GM06990 (cell line): ENCODE measurements at regions not wholly inside any gene's neighbourhood (a gene's known extent, or its start where the extent isn't known, plus 50 kb on each side); places are given as distances from the start of the nearest gene placed in this dataset.

Experiments used
- DNase-seq: peaks from one replicate; pipeline ENCODE4 v3.0.0-alpha.2; 2011; ENCODE audit not compliant: insufficient read length; ENCODE audit errors: extremely low read depth
- H3K27me3 ChIP-seq: replicated peaks from 2 replicates; pipeline ENCODE4 v1.6.0; 2011; ENCODE audit warnings: low read length; ENCODE audit not compliant: control insufficient read depth, insufficient read depth
- H3K36me3 ChIP-seq: 2 replicates; pipeline ENCODE4 v1.5.1; 2011; ENCODE audit warnings: low read length; ENCODE audit not compliant: control insufficient read depth, insufficient read depth
- H3K4me3 ChIP-seq: replicated peaks from 2 replicates; pipeline ENCODE4 v1.5.1; 2011; ENCODE audit warnings: low read depth, mild to moderate bottlenecking, control low read depth, low read length
- CTCF ChIP-seq: IDR thresholded peaks from 2 replicates; pipeline ENCODE4 v1.5.1; 2011; ENCODE audit warnings: low read length, control low read depth, mild to moderate bottlenecking, inconsistent platforms; ENCODE audit not compliant: insufficient read depth, poor library complexity, severe bottlenecking

- DNase-seq, result no peak
- Histone ChIP-seq H3K4me3 (no peak overlapping the region), H3K36me3 (no peaks in the 10 kb centered on the region), H3K27me3 (no peaks in the 10 kb centered on the region)
- no peak for TF ChIP-seq CTCF
These were observed 540.6 kb upstream of the GCFC2 start for GRCh38 chr2:76251342-76251741.

GRCh38 chr2:76247006-76247405 is 536.3 kb upstream of the GCFC2 start:
- Histone ChIP-seq H3K36me3 (no peaks in the 10 kb centered on the region), H3K4me3 (no peak overlapping the region), H3K27me3 (no peaks in the 10 kb centered on the region)
- no peak for TF ChIP-seq CTCF
- DNase-seq, result no peak

- no peak overlapping the region for H3K4me3 ChIP-seq
These were observed 501.6 kb upstream of the GCFC2 start for GRCh38 chr2:76211991-76212985.

GRCh38 chr2:76210551-76210950 is 499.8 kb upstream of the GCFC2 start:
- no peak for DNase-seq
- no peaks in the 10 kb centered on the region for H3K27me3 ChIP-seq
- H3K4me3 ChIP-seq, result no peak overlapping the region
- no peak for TF ChIP-seq CTCF
- no peaks in the 10 kb centered on the region for H3K36me3 ChIP-seq

More at GRCh38 chr2:76211991-76212985, 501.6 kb upstream of the GCFC2 start:
- Histone ChIP-seq H3K27me3 (no peaks in the 10 kb centered on the region), H3K36me3 (no peaks in the 10 kb centered on the region)
- TF ChIP-seq CTCF, result no peak
- DNase-seq, result no peak

GRCh38 chr2:76204048-76204447 is 493.3 kb upstream of the GCFC2 start:
- no peak for TF ChIP-seq CTCF
- DNase-seq, result no peak
- no peaks in the 10 kb centered on the region for H3K27me3 ChIP-seq

GRCh38 chr2:76202866-76203265 is 492.2 kb upstream of the GCFC2 start:
- Histone ChIP-seq H3K27me3 (no peaks in the 10 kb centered on the region), H3K36me3 (no peaks in the 10 kb centered on the region), H3K4me3 (no peak overlapping the region)
- DNase-seq, result no peak
- no peak for TF ChIP-seq CTCF

More at GRCh38 chr2:76204048-76204447, 493.3 kb upstream of the GCFC2 start:
- H3K4me3 ChIP-seq, result no peak overlapping the region
- H3K36me3 ChIP-seq, result no peaks in the 10 kb centered on the region
